ENCODE measurements at regions not wholly inside any gene's neighbourhood (a gene's known extent, or its start where the extent isn't known, plus 50 kb on each side); places are given as distances from the start of the nearest gene placed in this dataset.

GRCh38 chr7:36055207-36055606, 97.8 kb upstream of the EEPD1 start:
- TF ChIP-seq, protein P1, sequence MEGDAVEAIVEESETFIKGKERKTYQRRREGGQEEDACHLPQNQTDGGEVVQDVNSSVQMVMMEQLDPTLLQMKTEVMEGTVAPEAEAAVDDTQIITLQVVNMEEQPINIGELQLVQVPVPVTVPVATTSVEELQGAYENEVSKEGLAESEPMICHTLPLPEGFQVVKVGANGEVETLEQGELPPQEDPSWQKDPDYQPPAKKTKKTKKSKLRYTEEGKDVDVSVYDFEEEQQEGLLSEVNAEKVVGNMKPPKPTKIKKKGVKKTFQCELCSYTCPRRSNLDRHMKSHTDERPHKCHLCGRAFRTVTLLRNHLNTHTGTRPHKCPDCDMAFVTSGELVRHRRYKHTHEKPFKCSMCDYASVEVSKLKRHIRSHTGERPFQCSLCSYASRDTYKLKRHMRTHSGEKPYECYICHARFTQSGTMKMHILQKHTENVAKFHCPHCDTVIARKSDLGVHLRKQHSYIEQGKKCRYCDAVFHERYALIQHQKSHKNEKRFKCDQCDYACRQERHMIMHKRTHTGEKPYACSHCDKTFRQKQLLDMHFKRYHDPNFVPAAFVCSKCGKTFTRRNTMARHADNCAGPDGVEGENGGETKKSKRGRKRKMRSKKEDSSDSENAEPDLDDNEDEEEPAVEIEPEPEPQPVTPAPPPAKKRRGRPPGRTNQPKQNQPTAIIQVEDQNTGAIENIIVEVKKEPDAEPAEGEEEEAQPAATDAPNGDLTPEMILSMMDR (IDR thresholded peaks at IDR 0.05), result no peak
- TF ChIP-seq EZH2phosphoT487 (IDR thresholded peaks at IDR 0.05), result no peak

All from neural progenitor cell (in vitro differentiated cells).